Glutamatergic neuron (in vitro differentiated cells): ENCODE measurements at regions not wholly inside any gene's neighbourhood (a gene's known extent, or its start where the extent isn't known, plus 50 kb on each side); places are given as distances from the start of the nearest gene placed in this dataset.

Experiments
- DNase-seq: peaks from one replicate; pipeline ENCODE4 v3.0.0; 2022
- H3K27ac Mint-ChIP-seq: one replicate; pipeline ENCODE4 v1.8.0; 2020; ENCODE audit warnings: mild to moderate bottlenecking, mixed read lengths, inconsistent platforms; ENCODE audit not compliant: unreplicated experiment
- H3K27me3 Mint-ChIP-seq: one replicate; pipeline ENCODE4 v1.8.0; 2020; ENCODE audit warnings: mild to moderate bottlenecking, moderate library complexity, mixed read lengths, inconsistent platforms; ENCODE audit not compliant: unreplicated experiment
- H3K36me3 Mint-ChIP-seq: one replicate; pipeline ENCODE4 v1.8.0; 2020; ENCODE audit warnings: mild to moderate bottlenecking, mixed read lengths, inconsistent platforms; ENCODE audit not compliant: unreplicated experiment
- H3K4me1 Mint-ChIP-seq: one replicate; pipeline ENCODE4 v1.8.0; 2020; ENCODE audit warnings: mild to moderate bottlenecking, low read depth, mixed read lengths, inconsistent platforms; ENCODE audit not compliant: unreplicated experiment
- H3K4me3 Mint-ChIP-seq: one replicate; pipeline ENCODE4 v1.8.0; 2020; ENCODE audit warnings: mild to moderate bottlenecking, mixed read lengths, inconsistent platforms; ENCODE audit not compliant: unreplicated experiment
- H3K9me3 Mint-ChIP-seq: one replicate; pipeline ENCODE4 v1.8.0; 2020; ENCODE audit warnings: mild to moderate bottlenecking, moderate library complexity, mixed read lengths, inconsistent platforms; ENCODE audit not compliant: unreplicated experiment
- CTCF ChIP-seq: fragments of 200-600 bp; sonication (generic); IDR thresholded peaks from one replicate; pipeline ENCODE4 v1.5.0; 2021; ENCODE audit not compliant: partially characterized antibody, unreplicated experiment

- Mint-ChIP-seq H3K36me3 (no peaks in the 10 kb centered on the region), H3K4me3 (no peak overlapping the region), H3K9me3 (no peaks in the 10 kb centered on the region), H3K27me3 (no peaks in the 10 kb centered on the region), H3K4me1 (no peaks in the 10 kb centered on the region), H3K27ac (no peak overlapping the region)
- no peak for DNase-seq
- TF ChIP-seq CTCF: no peak
Observed at GRCh38 chr13:84303035-84303434, 420.8 kb upstream of the SLITRK1 start.

- Mint-ChIP-seq H3K36me3 (no peaks in the 10 kb centered on the region), H3K4me3 (no peak overlapping the region), H3K4me1 (no peaks in the 10 kb centered on the region), H3K27me3 (no peaks in the 10 kb centered on the region), H3K27ac (no peak overlapping the region), H3K9me3 (no peaks in the 10 kb centered on the region)
- no peak for TF ChIP-seq CTCF
- no peak for DNase-seq
Observed at GRCh38 chr13:84297251-84297650, 415.0 kb upstream of the SLITRK1 start.

- DNase-seq: no peak
Observed at GRCh38 chr13:84296401-84296800, 414.1 kb upstream of the SLITRK1 start.

GRCh38 chr13:84294576-84294975 lies 412.3 kb upstream of the SLITRK1 start:
- DNase-seq: no peak
- H3K27me3 Mint-ChIP-seq: no peaks in the 10 kb centered on the region
- TF ChIP-seq CTCF: no peak
- no peak overlapping the region for H3K4me3 Mint-ChIP-seq
- H3K9me3 Mint-ChIP-seq: no peaks in the 10 kb centered on the region
- no peaks in the 10 kb centered on the region for H3K4me1 Mint-ChIP-seq
- no peak overlapping the region for H3K27ac Mint-ChIP-seq
- no peaks in the 10 kb centered on the region for H3K36me3 Mint-ChIP-seq

More at GRCh38 chr13:84296401-84296800, 414.1 kb upstream of the SLITRK1 start:
- H3K4me1 Mint-ChIP-seq: no peaks in the 10 kb centered on the region
- no peak overlapping the region for H3K4me3 Mint-ChIP-seq
- TF ChIP-seq CTCF: no peak
- H3K27ac Mint-ChIP-seq: no peak overlapping the region
- no peaks in the 10 kb centered on the region for H3K9me3 Mint-ChIP-seq
- H3K27me3 Mint-ChIP-seq: no peaks in the 10 kb centered on the region
- no peaks in the 10 kb centered on the region for H3K36me3 Mint-ChIP-seq

- H3K4me1 Mint-ChIP-seq: no peaks in the 10 kb centered on the region
- H3K36me3 Mint-ChIP-seq: no peaks in the 10 kb centered on the region
- H3K4me3 Mint-ChIP-seq: no peak overlapping the region
- H3K27ac Mint-ChIP-seq: no peak overlapping the region
- no peak for DNase-seq
- no peaks in the 10 kb centered on the region for H3K9me3 Mint-ChIP-seq
- H3K27me3 Mint-ChIP-seq: no peaks in the 10 kb centered on the region
- TF ChIP-seq CTCF: no peak
Observed at GRCh38 chr13:84290386-84290785, 408.1 kb upstream of the SLITRK1 start.
